MM.1S (cell line): ENCODE measurements at regions not wholly inside any gene's neighbourhood (a gene's known extent, or its start where the extent isn't known, plus 50 kb on each side); places are given as distances from the start of the nearest gene placed in this dataset.

Experiments used
- EZH2 ChIP-seq: fragments of 300-600 bp; sonication (generic); optimal IDR thresholded peaks from 2 replicates; pipeline ENCODE3; 2017; ENCODE audit warnings: low read depth, mild to moderate bottlenecking, antibody characterized with exemption, low read length, mixed read lengths
- EZH2phosphoT487 ChIP-seq: fragments of 300-600 bp; sonication (generic); IDR thresholded peaks from 2 replicates; pipeline ENCODE4 v1.6.1; 2018; ENCODE audit warnings: antibody characterized with exemption, low read length
- TF ChIP-seq, protein P1 (sequence below): fragments of 300-600 bp; sonication (generic); IDR thresholded peaks from 2 replicates; pipeline ENCODE4 v1.5.1; 2016; ENCODE audit warnings: antibody characterized with exemption, low read length, mixed read lengths

DNA sequence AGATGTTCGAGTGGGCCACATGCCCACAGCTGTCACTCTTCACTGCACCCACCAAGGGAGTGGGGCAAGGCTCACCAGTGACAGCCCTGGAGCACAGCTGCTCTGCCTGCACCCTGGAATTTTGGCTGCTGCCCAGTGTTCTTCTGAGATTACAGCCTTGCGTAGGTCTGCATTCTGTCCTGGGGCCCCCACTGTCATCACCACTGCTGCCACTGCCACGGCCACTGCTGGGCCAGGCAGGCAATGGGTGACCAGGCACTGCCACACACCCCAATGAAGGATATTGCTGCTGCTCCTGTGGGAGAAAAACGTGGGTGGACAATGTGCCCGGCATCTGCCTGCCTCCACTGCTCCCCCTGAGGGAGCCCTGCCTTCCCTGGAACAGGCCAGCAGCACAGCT is 1717.0 kb downstream of the TP53TG3F start:
- TF ChIP-seq, protein P1, sequence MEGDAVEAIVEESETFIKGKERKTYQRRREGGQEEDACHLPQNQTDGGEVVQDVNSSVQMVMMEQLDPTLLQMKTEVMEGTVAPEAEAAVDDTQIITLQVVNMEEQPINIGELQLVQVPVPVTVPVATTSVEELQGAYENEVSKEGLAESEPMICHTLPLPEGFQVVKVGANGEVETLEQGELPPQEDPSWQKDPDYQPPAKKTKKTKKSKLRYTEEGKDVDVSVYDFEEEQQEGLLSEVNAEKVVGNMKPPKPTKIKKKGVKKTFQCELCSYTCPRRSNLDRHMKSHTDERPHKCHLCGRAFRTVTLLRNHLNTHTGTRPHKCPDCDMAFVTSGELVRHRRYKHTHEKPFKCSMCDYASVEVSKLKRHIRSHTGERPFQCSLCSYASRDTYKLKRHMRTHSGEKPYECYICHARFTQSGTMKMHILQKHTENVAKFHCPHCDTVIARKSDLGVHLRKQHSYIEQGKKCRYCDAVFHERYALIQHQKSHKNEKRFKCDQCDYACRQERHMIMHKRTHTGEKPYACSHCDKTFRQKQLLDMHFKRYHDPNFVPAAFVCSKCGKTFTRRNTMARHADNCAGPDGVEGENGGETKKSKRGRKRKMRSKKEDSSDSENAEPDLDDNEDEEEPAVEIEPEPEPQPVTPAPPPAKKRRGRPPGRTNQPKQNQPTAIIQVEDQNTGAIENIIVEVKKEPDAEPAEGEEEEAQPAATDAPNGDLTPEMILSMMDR = no peak
- TF ChIP-seq EZH2phosphoT487 (no peak), EZH2 (no peak)
